ENCODE measurements at regions not wholly inside any gene's neighbourhood (a gene's known extent, or its start where the extent isn't known, plus 50 kb on each side); places are given as distances from the start of the nearest gene placed in this dataset.

- TF ChIP-seq CTCF (optimal IDR thresholded peaks at IDR 0.05 in 1 of 3, IDR thresholded peaks at IDR 0.05 in 1 of 3, conservative IDR thresholded peaks at IDR 0.05 in 1 of 3; ENCODE audit: extremely low read depth in 1 of 3, insufficient read depth in 2 of 3, low read length in 3 of 3) (no peak), EZH2 (IDR thresholded peaks at IDR 0.05; ENCODE audit: low read length) (no peak)
Observed at GRCh38 chrX:3968749-3969148, 255.3 kb upstream of the PRKX start.
